Activated CD4-positive, alpha-beta T cell treated with anti-CD3 and anti-CD28 coated beads, Interleukin-2, Interleukin-6, amounts not matched to agents 100 ng/mL and 50 ng/mL, durations not matched to agents 16 hours and 8 hours (primary cell): ENCODE measurements at regions not wholly inside any gene's neighbourhood (a gene's known extent, or its start where the extent isn't known, plus 50 kb on each side); places are given as distances from the start of the nearest gene placed in this dataset.

Experiments
- DNase-seq: peaks from one replicate; pipeline ENCODE4 v3.0.0-alpha.2; 2020

GRCh38 chr11:91199866-91200265 is 977.0 kb upstream of the CHORDC1 start:
- DNase-seq = no peak

GRCh38 chr11:91194546-91194945 is 971.7 kb upstream of the CHORDC1 start:
- no peak for DNase-seq

- no peak for DNase-seq
Measured at GRCh38 chr11:91188484-91188883, 965.6 kb upstream of the CHORDC1 start.

DNA sequence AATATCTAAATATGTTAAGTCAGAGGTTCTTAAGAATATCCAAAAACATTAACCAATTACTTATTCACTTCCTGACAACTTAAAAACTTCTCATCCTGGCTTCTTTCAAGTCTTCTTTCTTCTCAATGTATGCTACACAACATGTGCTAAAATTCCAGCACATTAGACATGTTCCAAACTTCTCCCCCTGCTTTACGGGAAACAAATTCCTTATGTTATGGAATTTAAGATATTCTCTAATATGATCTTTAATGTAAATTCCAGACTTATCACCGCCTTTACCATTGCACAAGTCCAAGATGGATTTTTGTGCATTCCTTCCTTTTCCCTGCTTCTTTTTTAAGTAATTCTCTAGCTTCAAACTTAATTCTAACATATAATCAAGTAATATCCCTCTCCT is 964.5 kb upstream of the CHORDC1 start:
- no peak for DNase-seq

- DNase-seq = no peak
Measured at GRCh38 chr11:91178366-91178765, 955.5 kb upstream of the CHORDC1 start.

DNA sequence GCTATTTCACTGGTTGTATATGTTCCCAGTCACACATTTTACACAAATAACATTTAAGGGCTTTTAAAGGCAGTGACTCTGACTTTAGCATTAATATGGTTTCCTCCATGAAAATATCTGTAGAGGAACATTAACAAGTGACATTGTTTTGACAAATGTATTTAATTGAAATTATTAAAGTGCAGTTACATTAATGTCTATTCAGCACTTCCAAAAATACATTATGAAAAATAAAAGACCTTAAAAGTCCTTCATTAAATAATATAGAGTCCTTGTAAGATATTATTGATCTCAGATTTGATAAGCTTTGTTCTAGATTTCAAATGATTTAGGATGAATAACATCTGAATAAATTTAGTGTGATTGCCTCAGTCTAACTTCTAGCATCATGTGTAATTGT is 951.9 kb upstream of the CHORDC1 start:
- no peak for DNase-seq

GRCh38 chr11:91174193-91174592 is 951.3 kb upstream of the CHORDC1 start:
- no peak for DNase-seq

- no peak for DNase-seq
Measured at GRCh38 chr11:91173701-91174100, 950.9 kb upstream of the CHORDC1 start.

DNA sequence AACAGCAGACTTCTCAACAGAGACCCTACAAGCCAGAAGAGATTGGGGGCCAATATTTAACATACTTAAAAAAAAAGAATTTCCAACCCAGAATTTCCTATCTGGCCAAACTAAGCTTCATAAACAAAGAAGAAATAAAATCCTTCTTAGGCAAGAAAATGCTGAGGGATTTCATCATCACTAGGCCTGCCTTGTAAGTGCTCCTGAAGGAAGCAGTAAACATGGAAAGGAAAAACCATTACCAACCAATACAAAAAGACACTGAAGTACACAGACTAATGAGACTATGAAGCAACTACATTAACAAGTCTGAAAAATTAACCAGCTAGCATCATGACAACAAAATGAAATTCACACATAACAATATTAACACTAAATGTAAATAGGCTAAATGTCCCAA is 947.9 kb upstream of the CHORDC1 start:
- no peak for DNase-seq

DNA sequence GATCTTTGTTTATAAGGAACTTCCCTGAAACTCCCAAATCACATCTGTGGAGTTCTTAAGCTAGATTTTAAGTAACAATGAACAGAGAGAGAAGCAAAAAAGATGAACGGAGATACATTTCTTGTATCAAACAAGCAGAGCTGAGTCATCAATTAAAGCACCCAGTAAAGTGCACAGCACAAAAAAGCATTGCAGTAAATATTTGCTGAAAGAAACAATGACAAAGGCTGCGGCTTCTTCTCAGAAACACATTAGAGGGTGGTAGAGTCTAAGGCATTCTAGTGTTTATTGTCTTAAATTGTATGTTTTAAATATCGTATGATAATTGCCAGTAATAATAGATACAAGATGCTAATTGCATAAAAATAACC is 941.6 kb upstream of the CHORDC1 start:
- no peak for DNase-seq

DNA sequence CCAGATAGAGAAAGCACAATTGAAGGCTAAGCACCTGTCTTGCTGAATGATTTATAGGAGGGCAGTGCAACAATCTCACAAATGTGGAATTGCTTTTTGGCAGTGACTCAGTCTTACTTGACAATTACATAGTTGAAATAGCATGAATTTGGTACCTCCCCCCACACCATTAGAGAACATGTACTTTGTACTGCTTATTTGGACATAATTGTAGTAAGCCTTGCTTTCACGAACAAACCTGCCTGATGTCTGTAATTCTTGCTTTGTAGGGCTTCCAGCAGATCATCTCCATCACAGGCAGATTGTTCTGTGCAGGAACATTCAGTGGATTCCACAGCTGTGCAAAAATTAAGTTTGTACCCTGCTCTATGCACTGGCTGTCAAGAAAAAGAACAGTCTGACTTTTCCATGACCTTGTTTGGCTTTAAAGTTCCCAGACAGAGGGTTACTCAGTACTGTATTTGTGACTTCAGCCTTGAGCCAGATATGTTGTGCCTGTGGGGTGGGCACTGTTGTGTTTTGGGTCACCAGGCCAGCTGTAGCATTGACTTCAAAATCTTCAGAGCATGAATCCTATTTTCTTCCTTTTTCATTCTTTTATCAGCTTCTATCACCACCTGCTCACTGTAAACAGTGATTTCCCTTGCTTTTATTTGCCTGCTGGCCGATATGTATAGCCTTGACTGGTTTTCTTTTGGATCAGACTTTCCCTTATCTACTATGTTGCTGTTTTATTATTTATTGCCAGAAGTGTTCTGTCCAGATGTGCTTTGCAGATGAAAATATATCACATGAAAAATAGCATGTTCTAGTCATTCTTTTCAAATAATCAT is 941.0 kb upstream of the CHORDC1 start:
- DNase-seq = no peak

DNA sequence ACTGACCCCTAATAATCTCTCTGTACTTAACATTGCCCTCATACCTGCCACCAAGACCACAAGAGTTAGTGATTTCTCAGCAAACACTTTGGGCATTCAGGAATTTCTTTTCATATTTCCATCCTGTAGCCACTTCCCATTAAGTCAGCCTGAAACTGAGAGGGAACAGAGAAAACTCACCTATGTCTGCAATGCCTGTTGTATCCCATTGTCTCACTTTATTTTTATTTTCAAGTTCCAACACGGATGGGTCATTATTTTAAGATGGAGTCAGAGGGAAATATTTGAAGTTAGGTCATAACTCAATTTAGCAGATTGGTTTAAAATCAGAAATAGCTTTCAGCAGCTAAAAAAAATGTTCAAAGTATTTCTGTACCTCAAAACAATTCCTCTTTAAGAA is 937.8 kb upstream of the CHORDC1 start:
- DNase-seq = no peak

DNA sequence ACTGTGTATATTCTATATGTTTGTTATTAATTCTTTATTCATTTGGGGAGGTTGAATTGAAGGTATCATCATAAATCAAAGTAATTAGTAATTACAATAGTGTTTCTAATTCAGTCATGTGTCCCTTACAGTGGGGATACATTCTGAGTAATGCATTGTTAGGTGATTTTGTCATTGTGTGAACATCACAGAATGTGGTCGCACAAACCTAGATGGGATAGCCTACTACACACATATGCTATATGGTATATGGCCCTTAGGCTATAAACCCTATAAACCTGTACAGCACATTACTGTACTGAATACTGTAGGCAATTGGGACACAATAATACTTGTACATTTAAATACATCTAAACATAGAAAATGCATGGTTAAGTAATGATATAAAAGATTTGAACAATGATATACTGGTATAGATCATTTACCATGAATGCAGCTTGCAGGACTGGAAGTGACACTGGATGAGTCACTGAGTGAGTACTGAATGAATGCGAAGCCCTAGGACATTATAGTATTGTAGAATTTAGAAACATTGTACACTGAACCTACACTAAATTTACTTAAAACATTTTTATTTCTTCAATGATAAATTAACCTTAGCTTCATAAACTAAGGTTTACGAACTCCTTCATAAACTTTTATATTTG is 936.2 kb upstream of the CHORDC1 start:
- no peak for DNase-seq

GRCh38 chr11:91158297-91158696 is 935.4 kb upstream of the CHORDC1 start:
- no peak for DNase-seq

DNA sequence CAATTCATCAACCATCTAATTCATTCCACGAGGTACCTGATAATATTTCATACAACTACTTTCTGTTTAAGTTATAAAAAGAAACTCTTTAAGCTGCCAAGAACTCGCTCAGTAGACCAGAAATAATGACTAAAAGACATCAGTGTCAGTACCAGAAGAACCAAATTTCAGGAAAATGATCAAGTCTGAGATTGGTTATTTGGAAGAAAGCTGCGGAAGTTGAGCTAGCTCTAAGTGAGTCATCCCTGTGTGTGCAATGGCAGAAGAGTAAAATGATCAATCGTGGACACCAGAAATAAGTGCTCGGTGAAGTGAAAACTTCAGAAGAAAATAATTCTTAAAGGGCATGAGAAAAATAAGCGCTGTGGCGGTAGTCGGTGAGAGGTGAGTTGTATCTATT is 933.2 kb upstream of the CHORDC1 start:
- no peak for DNase-seq

DNA sequence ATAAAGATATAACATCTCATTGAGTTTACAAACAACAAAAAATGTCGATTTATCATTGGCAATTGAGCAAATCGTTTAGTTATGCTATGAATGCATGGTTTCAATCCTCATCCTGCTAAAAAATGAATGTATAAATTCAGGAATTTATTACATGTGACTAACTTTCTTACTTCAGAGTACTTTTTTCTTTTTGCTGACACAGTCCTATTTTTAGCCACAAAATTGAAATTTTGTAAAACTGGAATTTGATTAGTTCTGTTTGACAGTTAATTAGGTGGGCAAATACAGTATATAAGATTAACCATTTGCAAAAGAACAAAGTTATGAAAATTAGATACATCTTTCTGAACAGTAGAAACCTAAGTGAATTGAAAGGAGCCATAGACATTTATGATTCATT is 925.0 kb upstream of the CHORDC1 start:
- no peak for DNase-seq

DNA sequence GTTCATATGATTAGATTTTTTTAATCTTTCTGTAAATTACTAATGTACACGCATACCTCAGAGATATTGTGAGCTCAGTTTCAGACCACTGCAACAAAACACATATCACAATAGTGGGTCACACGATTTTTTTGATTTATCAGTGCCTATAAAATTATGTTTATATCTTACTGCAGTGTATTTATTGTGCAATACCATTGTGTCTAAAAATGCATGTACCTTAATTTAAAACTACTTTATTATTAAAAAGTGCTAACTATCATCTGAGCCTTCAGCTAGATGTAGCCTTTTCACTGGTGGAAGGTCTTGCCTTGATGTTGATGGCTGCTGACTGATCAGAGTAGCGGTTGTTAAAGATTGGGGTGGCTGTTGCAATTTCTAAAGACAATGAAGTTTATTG is 918.8 kb upstream of the CHORDC1 start:
- DNase-seq = no peak

DNA sequence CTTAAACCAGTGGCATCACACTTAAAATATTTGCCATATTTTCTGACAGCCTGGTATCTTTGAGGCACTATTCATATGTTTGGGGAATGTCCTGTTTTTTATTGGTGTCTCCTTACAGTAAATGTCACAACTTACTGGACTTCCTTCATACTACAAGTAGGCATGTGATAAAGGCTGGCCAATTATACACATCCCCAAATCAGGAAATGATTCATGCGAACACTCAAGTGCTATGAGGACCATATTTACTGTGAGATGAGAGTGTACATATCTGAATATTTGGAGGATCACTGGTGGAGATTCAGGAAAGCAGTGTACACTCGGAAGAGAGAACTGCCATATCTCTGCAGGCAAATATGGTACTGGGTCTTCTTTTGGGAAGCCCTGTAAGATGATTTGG is 913.8 kb upstream of the CHORDC1 start:
- DNase-seq = no peak

- DNase-seq = no peak
Measured at GRCh38 chr11:91133361-91133760, 910.5 kb upstream of the CHORDC1 start.

DNA sequence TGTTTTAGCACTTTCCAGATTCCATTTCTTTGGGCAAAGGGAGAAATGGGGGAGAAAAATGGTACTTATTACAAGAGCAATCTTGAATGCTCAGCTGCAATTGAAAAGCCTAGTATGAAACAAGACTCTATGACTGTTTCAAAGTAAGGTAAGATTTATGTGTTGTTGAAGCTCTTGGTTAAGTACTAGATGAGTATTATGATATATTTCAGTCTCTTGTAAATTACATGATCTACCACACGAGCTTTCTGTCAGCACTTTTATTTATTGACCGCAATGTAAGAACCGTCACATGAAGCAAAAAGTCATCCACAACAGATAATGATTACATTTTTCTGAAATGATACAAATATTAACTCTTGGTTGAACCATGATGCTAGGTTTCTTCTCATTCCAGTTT is 906.7 kb upstream of the CHORDC1 start:
- no peak for DNase-seq

GRCh38 chr11:91124363-91124762 is 901.5 kb upstream of the CHORDC1 start:
- no peak for DNase-seq

- DNase-seq = no peak
Measured at GRCh38 chr11:91115116-91115515, 892.3 kb upstream of the CHORDC1 start.

- no peak for DNase-seq
Measured at GRCh38 chr11:91104237-91104636, 881.4 kb upstream of the CHORDC1 start.

DNA sequence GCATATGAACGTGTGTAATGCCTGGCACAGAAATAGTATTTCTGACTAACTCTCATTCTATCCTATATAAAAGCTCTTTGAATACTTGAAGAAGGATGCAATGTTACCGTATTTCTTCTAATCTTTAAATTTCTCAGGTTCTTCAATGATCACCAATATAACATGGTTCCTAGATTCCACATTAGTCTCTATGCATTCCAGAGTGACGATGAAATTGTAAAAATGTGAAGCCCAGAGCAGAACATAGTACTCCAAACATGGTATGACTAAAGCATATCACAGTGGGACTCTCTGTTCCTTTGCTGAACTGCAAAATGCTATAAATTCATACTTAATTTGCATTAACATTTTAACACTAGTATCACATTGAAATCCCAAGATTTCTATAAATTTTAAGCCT is 877.6 kb upstream of the CHORDC1 start:
- DNase-seq = no peak

GRCh38 chr11:91097083-91097482 is 874.2 kb upstream of the CHORDC1 start:
- no peak for DNase-seq
